ENCODE measurements at regions not wholly inside any gene's neighbourhood (a gene's known extent, or its start where the extent isn't known, plus 50 kb on each side); places are given as distances from the start of the nearest gene placed in this dataset.

GRCh38 chr5:60277941-60278340 is 384.4 kb upstream of the PDE4D start:
- Histone ChIP-seq H3K79me2 (ENCODE audit: control insufficient read depth, insufficient read depth, low read length) (no peaks in the 10 kb centered on the region), H3K4me2 (ENCODE audit: control insufficient read depth, insufficient read depth) (no peak overlapping the region), H2AFZ (ENCODE audit: control insufficient read depth, low read depth, low read length) (no peak overlapping the region), H3K4me1 (ENCODE audit: control insufficient read depth, insufficient read depth, low read length) (no peaks in the 10 kb centered on the region), H3K4me3 (no peak overlapping the region), H3K9ac (ENCODE audit: control insufficient read depth, insufficient read depth, low read length) (no peak overlapping the region), H3K27me3 (replicated peaks in 1 of 2; ENCODE audit: control insufficient read depth in 2 of 2, insufficient read depth in 2 of 2, low read length in 1 of 2) (no peaks in the 10 kb centered on the region), H3K36me3 (ENCODE audit: control insufficient read depth in 2 of 2, insufficient read depth in 2 of 2, low read length in 1 of 2) (no peaks in the 10 kb centered on the region), H3K9me3 (replicated peaks; ENCODE audit: control insufficient read depth, insufficient read depth, low read length) (no peaks in the 10 kb centered on the region), H4K20me1 (ENCODE audit: control insufficient read depth, insufficient read depth) (no peaks in the 10 kb centered on the region), H3K27ac (ENCODE audit: control insufficient read depth, insufficient read depth) (no peak overlapping the region)
- no peak for ATAC-seq
- ChIA-PET CTCF (interaction anchor here (1.5 kb wide), 1 partner anchor 9 kb away, joined by 3 read pairs; no protein-coding TSS in a partner anchor), RAD21 (ENCODE audit: unreplicated experiment) (no interaction called here), SMC1A (ENCODE audit: uncharacterized antibody, unreplicated experiment) (no interaction called here), POLR2A (no interaction called here)
- in situ Hi-C loops (cut with MboI) (loop anchor here (5.0 kb wide), 1 partner anchor 466 kb away; no protein-coding TSS in a partner anchor), intact Hi-C loops (cut with micrococcal nuclease; ENCODE audit: unreplicated experiment) (no loop called here)
- BruUV-seq (replicated peaks) = no TSS peak
- no peak for TF ChIP-seq GATAD2B (conservative IDR thresholded peaks at IDR 0.05; ENCODE audit: low read depth)
- TF ChIP-seq NFYA (IDR thresholded peaks at IDR 0.05; ENCODE audit: borderline replicate concordance, low read depth, low read length) = no peak
- DNase-seq (ENCODE audit: low read depth, low spot score) = no peak
- FAIRE-seq = no peak

- no peak overlapping the region for H3K4me2 ChIP-seq (ENCODE audit: control insufficient read depth, insufficient read depth)
- BruUV-seq (replicated peaks) = no TSS peak
- H3K27ac ChIP-seq (ENCODE audit: control insufficient read depth, insufficient read depth) = no peak overlapping the region
- ChIA-PET SMC1A (ENCODE audit: uncharacterized antibody, unreplicated experiment) (interaction anchor here (0.9 kb wide), 1 partner anchor 9 kb away, joined by 3 read pairs; no protein-coding TSS in a partner anchor), CTCF (interaction anchor here (2.9 kb wide), 1 partner anchor 12 kb away, joined by 19 read pairs; no protein-coding TSS in a partner anchor), POLR2A (no interaction called here), RAD21 (ENCODE audit: unreplicated experiment) (no interaction called here)
- no peak for TF ChIP-seq CTCF (IDR thresholded peaks at IDR 0.05 in 2 of 3, conservative IDR thresholded peaks at IDR 0.05 in 1 of 3; ENCODE audit: control insufficient read depth in 2 of 3, extremely low read depth in 1 of 3, insufficient read depth in 1 of 3, low read depth in 3 of 3, low read length in 3 of 3)
- no peak for TF ChIP-seq POLR2AphosphoS2 (IDR thresholded peaks at IDR 0.05; ENCODE audit: low read depth, low read length)
- no peak for TF ChIP-seq YBX1 (IDR thresholded peaks at IDR 0.05)
- TF ChIP-seq MTA2 (IDR thresholded peaks at IDR 0.05; ENCODE audit: low read depth) = no peak
- no peak for TF ChIP-seq ZNF687 (IDR thresholded peaks at IDR 0.05)
- TF ChIP-seq IRF4 (IDR thresholded peaks at IDR 0.05; ENCODE audit: low read depth, low read length) = no peak
- H2AFZ ChIP-seq (ENCODE audit: control insufficient read depth, low read depth, low read length) = no peak overlapping the region
- DNase-seq (ENCODE audit: low read depth, low spot score) (no peak), ATAC-seq (no peak), FAIRE-seq (no peak)
- H3K36me3 ChIP-seq (ENCODE audit: control insufficient read depth in 2 of 2, insufficient read depth in 2 of 2, low read length in 1 of 2) = no peaks in the 10 kb centered on the region
- H3K27me3 ChIP-seq (replicated peaks in 1 of 2; ENCODE audit: control insufficient read depth in 2 of 2, insufficient read depth in 2 of 2, low read length in 1 of 2) = no peaks in the 10 kb centered on the region
- H4K20me1 ChIP-seq (ENCODE audit: control insufficient read depth, insufficient read depth) = no peaks in the 10 kb centered on the region
- H3K9ac ChIP-seq (ENCODE audit: control insufficient read depth, insufficient read depth, low read length) = no peak overlapping the region
- H3K4me3 ChIP-seq = no peak overlapping the region
- intact Hi-C loops (cut with micrococcal nuclease; ENCODE audit: unreplicated experiment) = no loop called here
- H3K4me1 ChIP-seq (ENCODE audit: control insufficient read depth, insufficient read depth, low read length) = no peaks in the 10 kb centered on the region
- no peaks in the 10 kb centered on the region for H3K9me3 ChIP-seq (replicated peaks; ENCODE audit: control insufficient read depth, insufficient read depth, low read length)
- in situ Hi-C loops (cut with MboI) = loop anchor here (5.0 kb wide), 1 partner anchor 462 kb away; no protein-coding TSS in a partner anchor
- no peaks in the 10 kb centered on the region for H3K79me2 ChIP-seq (ENCODE audit: control insufficient read depth, insufficient read depth, low read length)
These were observed 381.2 kb upstream of the PDE4D start for GRCh38 chr5:60274747-60275146.
